T-helper 9 cell (primary cell): ENCODE measurements at regions not wholly inside any gene's neighbourhood (a gene's known extent, or its start where the extent isn't known, plus 50 kb on each side); places are given as distances from the start of the nearest gene placed in this dataset.
"Not testable (repeated sequence)": the region's sequence is repeated elsewhere in the genome, so short reads cannot be mapped to it uniquely, and the experiment has no call there.

Source experiments
- DNase-seq: peaks from one replicate; pipeline ENCODE4 v3.0.0-alpha.2; 2020

DNA sequence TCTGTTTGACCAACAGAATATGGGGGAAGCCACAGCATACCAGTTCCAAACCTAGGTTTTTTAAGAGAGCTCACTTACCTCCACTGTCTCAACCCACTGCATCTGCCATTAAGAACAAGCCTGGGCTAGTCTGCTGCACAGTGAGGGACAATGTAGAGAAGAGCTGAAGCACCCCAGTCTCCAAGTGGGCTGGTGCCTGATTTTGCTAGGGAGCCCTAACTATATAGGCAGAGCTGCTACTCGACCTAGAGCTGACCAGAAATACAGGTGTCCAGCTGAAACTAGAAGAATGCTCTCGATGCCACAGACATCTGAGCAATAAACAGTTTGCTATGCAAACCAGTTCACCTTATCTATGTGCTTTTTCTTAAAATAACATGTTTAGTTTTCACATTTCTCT lies 106.9 kb upstream of the BET1 start:
- no peak for DNase-seq

GRCh38 chr7:94115316-94115715 lies 111.2 kb upstream of the BET1 start:
- DNase-seq, result no peak

DNA sequence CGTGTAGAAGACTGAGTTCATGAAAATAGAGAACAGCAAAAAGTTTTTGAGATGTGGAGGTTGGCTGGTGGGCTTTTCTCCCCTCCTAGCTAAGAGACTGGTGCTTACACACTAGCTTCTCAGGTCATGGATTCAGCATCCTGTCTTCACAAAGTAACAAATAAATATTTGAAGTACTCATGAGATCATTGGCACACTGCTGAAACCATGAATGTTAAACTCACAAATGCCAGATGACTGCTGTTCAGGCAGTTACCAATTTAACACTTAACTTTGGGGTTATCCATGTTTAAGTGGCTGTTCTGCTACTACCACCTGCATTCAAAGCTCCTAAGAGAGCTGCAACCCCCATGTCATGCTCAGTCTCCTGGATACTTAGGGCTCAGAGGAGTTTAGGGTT lies 119.0 kb upstream of the BET1 start:
- DNase-seq, result no peak

- no peak for DNase-seq
These were observed 122.9 kb upstream of the BET1 start for GRCh38 chr7:94127026-94127425.

DNA sequence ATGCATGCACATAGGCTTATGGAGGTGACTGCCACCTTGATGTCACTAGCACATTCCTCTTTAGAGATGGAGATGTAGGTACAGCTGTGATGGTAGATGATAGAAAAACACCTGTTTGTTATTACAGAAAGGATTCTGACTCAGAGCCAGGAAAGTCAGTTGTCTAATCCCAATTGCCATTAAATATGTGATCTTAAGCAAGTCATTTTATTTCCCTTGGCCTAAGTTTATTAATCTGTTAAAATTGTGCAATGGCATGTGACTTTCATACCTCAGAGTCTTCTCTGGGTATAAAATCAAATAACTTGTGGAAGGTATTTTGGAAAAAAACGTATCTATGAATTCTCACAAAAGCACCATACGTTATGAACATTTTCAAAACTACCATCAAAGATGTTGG lies 123.9 kb upstream of the BET1 start:
- DNase-seq, result no peak

DNA sequence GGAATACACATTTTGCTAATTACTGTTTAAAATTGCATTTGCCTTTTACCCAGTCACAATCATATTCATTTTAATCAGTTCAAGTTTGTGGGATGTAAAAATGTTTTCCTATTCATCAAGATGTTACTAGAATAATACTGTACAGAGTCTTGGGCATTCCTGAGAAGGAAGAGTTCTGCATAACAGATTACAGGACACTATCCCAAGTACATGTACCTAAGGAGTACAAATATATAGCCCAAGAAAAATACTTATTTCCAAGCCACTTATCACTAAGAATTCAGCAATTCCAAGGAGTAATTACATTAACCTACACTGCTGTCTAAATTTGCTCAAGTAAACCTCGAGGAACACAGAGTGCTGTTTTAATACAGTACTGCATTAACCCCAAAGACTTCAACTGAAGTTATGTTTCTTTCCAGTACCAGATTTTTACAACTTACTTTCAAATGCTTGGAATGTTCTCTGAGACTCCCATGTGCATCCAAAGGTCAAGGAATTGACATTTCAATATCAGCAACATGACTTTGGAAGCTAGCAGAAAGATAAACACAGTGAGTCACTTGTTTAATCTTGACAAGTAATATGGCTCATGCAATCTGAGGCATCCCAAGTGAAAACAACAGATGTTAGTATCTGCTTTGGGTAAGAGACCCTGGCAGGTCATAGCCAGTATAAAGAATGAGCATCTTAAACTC lies 125.4 kb upstream of the BET1 start:
- DNase-seq, result no peak

DNA sequence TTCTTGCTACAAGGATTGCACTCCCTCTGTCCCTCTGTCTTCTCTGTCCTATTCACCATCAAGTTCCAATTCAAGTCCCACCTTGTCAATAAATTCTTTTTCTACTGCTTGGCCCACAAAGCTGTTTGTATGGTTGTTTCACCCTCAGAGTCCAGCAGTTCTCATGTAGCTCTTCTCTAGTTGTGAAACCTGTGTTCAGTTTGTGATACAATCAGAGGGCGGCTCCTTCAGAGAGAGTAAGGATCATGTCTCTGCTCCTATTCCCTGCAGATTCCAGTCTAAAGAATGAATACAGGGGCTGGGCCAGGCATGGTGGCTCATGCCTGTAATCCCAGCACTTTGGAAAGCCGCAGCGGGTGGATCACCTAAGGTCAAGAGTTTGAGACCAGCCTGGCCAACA lies 126.6 kb upstream of the BET1 start:
- no peak for DNase-seq

- no peak for DNase-seq
These were observed 129.3 kb upstream of the BET1 start for GRCh38 chr7:94133460-94133859.

DNA sequence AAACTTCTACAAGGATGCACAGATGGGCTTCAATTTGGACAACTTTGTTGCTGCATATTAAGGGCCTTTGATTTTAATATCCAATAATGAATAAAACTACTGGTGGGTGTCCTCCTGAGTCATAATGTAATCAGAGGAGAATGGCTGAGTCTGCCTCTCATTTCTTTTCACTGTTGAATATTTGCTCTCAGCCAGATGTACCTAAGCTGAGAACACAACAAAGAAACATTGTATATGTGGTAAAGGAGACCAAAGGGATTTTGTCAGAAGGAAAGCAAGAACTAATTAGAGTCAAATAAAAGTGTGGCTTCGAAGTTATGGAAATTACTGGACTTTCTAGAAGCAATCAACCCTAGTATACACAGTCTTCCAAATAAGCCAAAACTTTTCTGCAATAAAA lies 131.0 kb upstream of the BET1 start:
- DNase-seq, result no peak

DNA sequence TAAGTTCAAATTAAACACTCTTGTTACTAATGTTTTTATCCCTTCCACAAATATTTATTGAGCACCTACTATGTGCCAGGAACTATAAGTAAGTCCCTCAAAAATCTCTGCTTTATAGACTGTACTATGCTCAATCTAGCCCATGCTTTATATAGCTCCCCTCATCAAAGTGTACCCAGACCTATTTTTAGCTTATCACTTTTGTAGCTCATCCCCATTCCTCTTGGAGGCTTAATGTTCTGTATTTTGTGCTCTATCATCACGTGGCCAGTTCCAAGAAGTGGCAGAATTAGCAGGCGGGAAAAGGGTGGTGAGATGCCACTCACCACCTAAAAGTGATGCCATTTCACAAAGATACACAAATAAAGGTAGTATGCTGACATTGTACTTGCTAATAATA lies 138.1 kb upstream of the BET1 start:
- DNase-seq, result no peak

DNA sequence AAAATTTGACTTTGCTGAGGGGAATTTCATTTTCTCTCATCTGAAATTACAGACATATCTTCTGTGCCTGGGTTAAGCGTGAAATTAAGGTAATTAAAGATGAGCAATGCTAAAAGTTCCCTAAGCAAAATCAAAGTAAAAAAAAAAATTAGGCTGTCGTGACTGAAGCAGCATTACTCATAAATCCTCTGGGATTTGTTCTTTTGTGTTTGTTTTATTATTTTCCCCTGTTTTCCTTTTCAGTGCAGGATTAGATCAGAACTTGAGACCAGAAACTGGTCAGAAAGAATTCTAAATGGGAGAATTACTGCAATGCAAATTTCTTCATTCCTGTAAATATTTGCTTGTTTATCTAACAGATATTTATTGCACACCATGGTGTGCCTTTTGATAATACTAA lies 141.4 kb upstream of the BET1 start:
- DNase-seq, result no peak

- DNase-seq, result no peak
These were observed 142.3 kb upstream of the BET1 start for GRCh38 chr7:94146408-94146807.

GRCh38 chr7:94149789-94150545 lies 145.8 kb upstream of the BET1 start:
- DNase-seq, result no peak

- DNase-seq, result no peak
These were observed 150.0 kb upstream of the BET1 start for GRCh38 chr7:94154182-94154581.

DNA sequence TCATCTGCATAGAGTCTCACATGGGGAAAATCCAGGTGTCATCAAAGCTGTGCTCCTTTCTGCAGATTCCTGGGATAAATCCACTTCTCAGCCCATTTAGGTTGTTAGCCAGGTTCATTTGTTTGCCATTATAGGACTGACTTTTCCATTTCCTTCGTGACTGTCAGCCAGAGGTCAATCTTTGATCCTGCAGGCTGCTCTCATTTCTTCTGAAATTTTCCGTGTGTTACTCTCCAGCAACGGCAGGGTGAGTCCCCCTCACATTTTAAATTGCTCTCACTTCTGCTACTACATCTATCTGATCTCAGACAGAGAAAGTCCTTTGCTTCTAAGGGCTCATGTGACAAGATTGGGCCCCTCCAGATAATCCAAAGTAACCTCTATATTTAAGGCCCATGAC lies 150.7 kb upstream of the BET1 start:
- no peak for DNase-seq

DNA sequence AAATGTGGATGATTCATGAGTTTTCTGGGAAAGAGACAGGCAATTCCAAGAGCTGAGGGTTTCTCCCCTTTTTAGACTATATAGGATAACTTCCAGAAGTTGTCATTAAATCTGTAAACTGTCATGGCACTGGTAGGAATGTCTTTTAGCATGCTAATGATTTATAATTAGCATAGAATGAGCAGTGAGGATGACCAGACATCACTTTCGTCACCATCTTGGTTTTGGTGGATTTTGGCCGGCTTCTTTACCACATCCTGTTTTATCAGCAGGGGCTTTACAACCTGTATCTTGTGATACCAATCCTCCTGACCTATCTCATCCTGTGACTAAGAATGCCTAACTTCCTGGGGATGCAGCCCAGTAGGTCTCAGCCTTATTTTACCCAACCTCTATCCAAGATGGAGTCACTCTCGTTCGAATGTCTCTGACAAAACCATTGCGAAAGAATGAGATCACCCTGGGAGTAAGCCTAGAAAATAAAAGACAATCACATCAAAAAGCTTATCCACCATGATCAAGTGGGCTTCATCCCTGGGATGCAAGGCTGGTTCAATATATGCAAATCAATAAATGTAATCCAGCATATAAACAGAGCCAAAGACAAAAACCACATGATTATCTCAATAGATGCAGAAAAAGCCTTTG lies 153.6 kb upstream of the BET1 start:
- not testable (repeated sequence) for DNase-seq

DNA sequence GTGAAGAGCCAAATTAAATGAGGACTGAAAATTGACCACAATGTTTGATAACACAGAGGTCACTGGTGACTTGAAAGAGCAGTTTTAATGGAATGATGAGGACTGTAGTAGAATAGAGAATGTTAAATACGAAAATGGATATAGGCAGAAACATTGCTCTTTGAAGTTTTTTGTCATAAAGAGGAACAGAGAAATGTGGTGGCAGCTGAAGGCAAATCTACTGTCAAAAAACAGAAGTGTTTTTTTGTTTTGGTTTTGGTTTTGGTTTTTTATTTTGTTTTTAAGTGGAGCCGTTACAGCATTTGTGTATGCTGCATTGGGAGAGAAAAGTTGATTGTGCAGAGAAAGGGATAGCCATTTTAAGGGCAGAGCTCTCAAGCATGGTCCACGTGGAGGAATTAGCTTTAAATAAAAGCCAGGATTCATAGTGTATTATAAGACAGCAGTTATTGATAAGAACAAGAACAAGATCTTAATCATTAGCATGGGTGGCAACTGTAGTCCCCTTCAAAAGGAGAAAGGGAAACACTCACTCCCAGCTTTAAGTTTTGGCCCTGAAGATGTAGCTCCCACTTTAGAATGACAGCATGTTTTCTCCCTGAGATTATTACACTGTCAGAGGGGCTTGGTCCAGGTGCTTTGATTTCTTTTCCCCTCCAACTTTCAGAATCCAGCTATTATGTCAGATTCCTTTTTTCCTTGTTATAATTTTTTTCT lies 156.7 kb upstream of the BET1 start:
- no peak for DNase-seq

- DNase-seq, result no peak
These were observed 157.3 kb upstream of the BET1 start for GRCh38 chr7:94161476-94161875.

DNA sequence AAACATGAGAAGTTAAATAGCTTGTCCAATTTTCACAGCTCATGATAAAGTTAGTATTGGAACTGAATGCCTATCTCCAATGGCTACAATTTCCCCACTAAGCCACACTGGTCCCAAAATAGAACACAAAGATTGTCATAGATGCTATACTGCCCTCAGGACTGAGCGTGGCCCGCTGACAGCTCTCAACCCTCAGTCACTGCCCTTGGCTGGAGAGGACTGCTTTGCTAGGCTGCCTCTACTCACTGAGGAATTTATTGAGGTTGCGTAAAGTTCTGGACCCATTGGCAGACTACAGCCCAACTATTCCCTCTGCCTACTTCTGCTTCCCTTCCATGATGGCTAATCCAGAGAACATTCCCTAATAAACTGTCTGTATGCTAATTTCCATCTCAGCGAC lies 165.5 kb upstream of the BET1 start:
- DNase-seq, result no peak

- DNase-seq, result no peak
These were observed 166.7 kb upstream of the BET1 start for GRCh38 chr7:94170836-94171235.

DNA sequence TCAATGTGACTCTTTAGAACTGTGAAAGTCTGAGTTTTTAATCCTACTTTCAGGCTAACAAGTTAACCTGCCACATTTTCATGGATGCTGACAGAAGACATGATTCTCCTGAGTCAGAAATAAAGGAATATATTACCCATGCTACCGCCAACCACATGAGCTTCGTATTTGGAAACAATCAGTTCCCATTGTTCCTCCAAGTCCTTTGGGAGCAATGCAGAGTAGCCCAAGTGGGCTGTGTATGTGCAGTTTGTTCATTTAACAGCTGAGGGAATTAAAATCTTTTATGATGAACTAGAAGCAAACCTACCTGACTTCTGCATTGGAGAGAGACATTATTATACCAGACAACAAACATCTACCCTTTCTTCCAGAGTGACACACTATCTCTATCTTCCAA lies 169.3 kb upstream of the BET1 start:
- DNase-seq, result no peak

DNA sequence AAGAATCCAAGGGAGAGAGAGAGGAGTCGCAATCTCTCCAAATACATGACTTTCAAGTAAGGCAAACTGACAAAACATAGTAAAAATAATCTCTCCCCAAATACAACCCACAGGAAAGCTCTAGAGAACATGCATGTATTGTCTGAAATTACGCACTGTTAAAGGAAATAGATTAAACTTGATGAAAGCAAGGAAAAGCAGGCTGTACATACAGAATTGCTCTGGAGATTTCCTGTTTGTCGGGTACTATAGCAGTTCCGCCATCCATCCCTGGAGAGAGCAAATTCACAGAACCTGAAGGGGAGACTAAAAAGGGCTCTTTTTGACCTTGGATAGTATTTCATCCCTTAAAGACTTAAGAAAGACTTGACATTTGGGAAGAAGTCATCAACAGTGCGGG lies 170.2 kb upstream of the BET1 start:
- DNase-seq, result no peak

DNA sequence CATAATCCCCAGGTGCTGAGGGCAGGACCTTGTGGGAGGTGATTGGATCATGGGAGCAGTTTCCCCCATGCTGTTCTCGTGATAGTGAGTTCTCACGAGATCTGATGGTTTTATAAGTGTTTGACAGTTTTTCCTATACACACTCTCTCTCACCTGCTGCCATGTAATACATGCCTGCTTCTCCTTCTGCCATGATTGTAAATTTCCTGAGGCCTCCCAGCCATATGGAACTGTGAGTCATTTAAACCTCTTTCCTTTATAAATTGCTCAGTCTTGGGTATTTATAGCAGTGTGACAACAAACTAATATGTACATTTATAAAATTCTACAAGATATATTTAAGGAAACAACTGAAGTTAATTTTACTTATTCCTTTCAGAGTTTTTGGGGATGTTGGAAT lies 170.8 kb upstream of the BET1 start:
- DNase-seq, result no peak
